ENCODE measurements at regions not wholly inside any gene's neighbourhood (a gene's known extent, or its start where the extent isn't known, plus 50 kb on each side); places are given as distances from the start of the nearest gene placed in this dataset.

GRCh38 chr2:175630280-175631244, 371.5 kb downstream of the LNPK start:
- POLR2A ChIA-PET: no interaction called here
- H3K4me3 ChIP-seq (ENCODE audit: low read depth, low read length): no peak overlapping the region
- no peak overlapping the region for H3K27ac ChIP-seq (ENCODE audit: low read depth, low read length)
- TF ChIP-seq CTCF (IDR thresholded peaks at IDR 0.05; ENCODE audit: low read depth, low read length): no peak
- CTCF ChIA-PET: interaction anchor here (0.7 kb wide), 1 partner anchor 14 kb away, joined by 3 read pairs; no protein-coding TSS in a partner anchor
- no peaks in the 10 kb centered on the region for H3K9me3 ChIP-seq (ENCODE audit: control insufficient read depth, insufficient read depth, low read length)
- peaks cover 3% of the 10 kb centered on the region for H3K27me3 ChIP-seq (ENCODE audit: control insufficient read depth, insufficient read depth, low read length)
- no peak for DNase-seq (ENCODE audit: low read depth, low spot score)

- Histone ChIP-seq H3K27ac (ENCODE audit: low read depth, low read length) (no peak overlapping the region), H3K9me3 (ENCODE audit: control insufficient read depth, insufficient read depth, low read length) (no peaks in the 10 kb centered on the region), H3K4me3 (ENCODE audit: low read depth, low read length) (no peak overlapping the region), H3K27me3 (ENCODE audit: control insufficient read depth, insufficient read depth, low read length) (peaks cover 3% of the 10 kb centered on the region)
- DNase-seq (ENCODE audit: low read depth, low spot score): no peak
- POLR2A ChIA-PET: no interaction called here
- CTCF ChIA-PET: no interaction called here
- no peak for TF ChIP-seq CTCF (IDR thresholded peaks at IDR 0.05; ENCODE audit: low read depth, low read length)
These were observed 373.8 kb downstream of the LNPK start for GRCh38 chr2:175628243-175628642.

- CTCF ChIA-PET: no interaction called here
- no peak for DNase-seq (ENCODE audit: low read depth, low spot score)
- Histone ChIP-seq H3K4me3 (ENCODE audit: low read depth, low read length) (no peak overlapping the region), H3K27ac (ENCODE audit: low read depth, low read length) (no peak overlapping the region), H3K27me3 (ENCODE audit: control insufficient read depth, insufficient read depth, low read length) (peaks cover 3% of the 10 kb centered on the region), H3K9me3 (ENCODE audit: control insufficient read depth, insufficient read depth, low read length) (no peaks in the 10 kb centered on the region)
- POLR2A ChIA-PET: no interaction called here
- no peak for TF ChIP-seq CTCF (IDR thresholded peaks at IDR 0.05; ENCODE audit: low read depth, low read length)
These were observed 374.7 kb downstream of the LNPK start for GRCh38 chr2:175627405-175627804.

- POLR2A ChIA-PET: no interaction called here
- CTCF ChIA-PET: no interaction called here
- Histone ChIP-seq H3K27ac (ENCODE audit: low read depth, low read length) (no peak overlapping the region), H3K4me3 (ENCODE audit: low read depth, low read length) (no peak overlapping the region), H3K27me3 (ENCODE audit: control insufficient read depth, insufficient read depth, low read length) (peaks cover 3% of the 10 kb centered on the region), H3K9me3 (ENCODE audit: control insufficient read depth, insufficient read depth, low read length) (no peaks in the 10 kb centered on the region)
- TF ChIP-seq CTCF (IDR thresholded peaks at IDR 0.05; ENCODE audit: low read depth, low read length): no peak
- DNase-seq (ENCODE audit: low read depth, low spot score): no peak
These were observed 375.3 kb downstream of the LNPK start for GRCh38 chr2:175626796-175627195.

GRCh38 chr2:175624785-175625184, 377.3 kb downstream of the LNPK start:
- ChIA-PET CTCF (no interaction called here), POLR2A (interaction anchor here (0.5 kb wide), 1 partner anchor 377 kb away, joined by 3 read pairs; the partner anchor contains the start of gene LNPK)
- TF ChIP-seq CTCF (IDR thresholded peaks at IDR 0.05; ENCODE audit: low read depth, low read length): no peak
- H3K4me3 ChIP-seq (ENCODE audit: low read depth, low read length): no peak overlapping the region
- no peaks in the 10 kb centered on the region for H3K9me3 ChIP-seq (ENCODE audit: control insufficient read depth, insufficient read depth, low read length)
- H3K27me3 ChIP-seq (ENCODE audit: control insufficient read depth, insufficient read depth, low read length): peaks cover 3% of the 10 kb centered on the region
- no peak for DNase-seq (ENCODE audit: low read depth, low spot score)
- H3K27ac ChIP-seq (ENCODE audit: low read depth, low read length): no peak overlapping the region
